AG09309 (cell line): ENCODE measurements at regions not wholly inside any gene's neighbourhood (a gene's known extent, or its start where the extent isn't known, plus 50 kb on each side); places are given as distances from the start of the nearest gene placed in this dataset.

Experiments used
- DNase-seq: peaks from one replicate; pipeline ENCODE4 v3.0.0-alpha.2; 2010; ENCODE audit warnings: low read depth
- H3K4me3 ChIP-seq: 2 replicates; pipeline ENCODE4 v1.5.1; 2011; ENCODE audit warnings: mild to moderate bottlenecking, low read depth, low read length, moderate library complexity; ENCODE audit not compliant: control insufficient read depth
- CTCF ChIP-seq: IDR thresholded peaks from 2 replicates; pipeline ENCODE4 v1.5.1; 2011; ENCODE audit warnings: mild to moderate bottlenecking, low read depth, low read length, inconsistent platforms; ENCODE audit not compliant: insufficient read depth, control insufficient read depth; ENCODE audit errors: missing control alignments

- TF ChIP-seq CTCF: peak; percentile 73
- no peak overlapping the region for H3K4me3 ChIP-seq
- no peak for DNase-seq
Measured at GRCh38 chr1:36553591-36554322, 71.0 kb upstream of the CSF3R start.

GRCh38 chr1:36542962-36543515 is 60.3 kb upstream of the CSF3R start:
- peak; percentile 24 for TF ChIP-seq CTCF
- DNase-seq: no peak
- H3K4me3 ChIP-seq: no peak overlapping the region

GRCh38 chr1:36542024-36542961 is 59.6 kb upstream of the CSF3R start:
- H3K4me3 ChIP-seq: no peak overlapping the region
- no peak for TF ChIP-seq CTCF
- DNase-seq: no peak

GRCh38 chr1:36540056-36540455 is 57.3 kb upstream of the CSF3R start:
- no peak for TF ChIP-seq CTCF
- no peak for DNase-seq
- H3K4me3 ChIP-seq: no peak overlapping the region

- no peak for TF ChIP-seq CTCF
- no peak for DNase-seq
- H3K4me3 ChIP-seq: no peak overlapping the region
Measured at GRCh38 chr1:36539526-36539925, 56.8 kb upstream of the CSF3R start.

GRCh38 chr1:36537991-36538390 is 55.3 kb upstream of the CSF3R start:
- no peak for DNase-seq
- TF ChIP-seq CTCF: no peak
- H3K4me3 ChIP-seq: no peak overlapping the region
